ENCODE measurements at regions not wholly inside any gene's neighbourhood (a gene's known extent, or its start where the extent isn't known, plus 50 kb on each side); places are given as distances from the start of the nearest gene placed in this dataset.
"Not testable (repeated sequence)": the region's sequence is repeated elsewhere in the genome, so short reads cannot be mapped to it uniquely, and the experiment has no call there.

GRCh38 chr4:12689457-12689856 is 794.7 kb downstream of the RAB28 start:
- DNase-seq (no peak), ATAC-seq (no peak)
- intact Hi-C loops (cut with micrococcal nuclease), result no loop called here

GRCh38 chr4:12679217-12679616 is 804.9 kb downstream of the RAB28 start:
- ATAC-seq (no peak), DNase-seq (no peak)
- intact Hi-C loops (cut with micrococcal nuclease), result no loop called here

- ATAC-seq (no peak), DNase-seq (no peak)
- intact Hi-C loops (cut with micrococcal nuclease), result no loop called here
These were observed 810.0 kb downstream of the RAB28 start for GRCh38 chr4:12674184-12674583.

GRCh38 chr4:12672303-12672702 is 811.8 kb downstream of the RAB28 start:
- no peak for ATAC-seq
- no peak for DNase-seq
- intact Hi-C loops (cut with micrococcal nuclease), result no loop called here

- intact Hi-C loops (cut with micrococcal nuclease), result no loop called here
- ATAC-seq (no peak), DNase-seq (no peak)
These were observed 826.0 kb downstream of the RAB28 start for GRCh38 chr4:12658146-12658545.

- intact Hi-C loops (cut with micrococcal nuclease), result no loop called here
- ATAC-seq (no peak), DNase-seq (no peak)
These were observed 832.3 kb downstream of the RAB28 start for GRCh38 chr4:12651876-12652275.

- no peak for ATAC-seq
- intact Hi-C loops (cut with micrococcal nuclease), result no loop called here
- no peak for DNase-seq
These were observed 838.4 kb downstream of the RAB28 start for GRCh38 chr4:12645732-12646131.

GRCh38 chr4:12644261-12644660 is 839.9 kb downstream of the RAB28 start:
- ATAC-seq (no peak), DNase-seq (no peak)
- intact Hi-C loops (cut with micrococcal nuclease), result no loop called here

GRCh38 chr4:12636191-12636590 is 847.9 kb downstream of the RAB28 start:
- DNase-seq, result no peak
- ATAC-seq, result no peak
- intact Hi-C loops (cut with micrococcal nuclease), result no loop called here

- ATAC-seq (no peak), DNase-seq (no peak)
- intact Hi-C loops (cut with micrococcal nuclease), result no loop called here
These were observed 848.5 kb downstream of the RAB28 start for GRCh38 chr4:12635629-12636028.

- intact Hi-C loops (cut with micrococcal nuclease), result no loop called here
- ATAC-seq, result peak; percentile 87
- DNase-seq, result peak; percentile 85
These were observed 851.0 kb downstream of the RAB28 start for GRCh38 chr4:12633053-12633651.

GRCh38 chr4:12615822-12616221 is 868.3 kb downstream of the RAB28 start:
- intact Hi-C loops (cut with micrococcal nuclease), result no loop called here
- DNase-seq (no peak), ATAC-seq (no peak)

GRCh38 chr4:12612876-12613275 is 871.3 kb downstream of the RAB28 start:
- intact Hi-C loops (cut with micrococcal nuclease), result no loop called here
- ATAC-seq (no peak), DNase-seq (no peak)

- intact Hi-C loops (cut with micrococcal nuclease), result not testable (repeated sequence)
- peak; percentile 51 for ATAC-seq
- peak; percentile 45 for DNase-seq
These were observed 874.8 kb downstream of the RAB28 start for GRCh38 chr4:12609212-12609875.

- intact Hi-C loops (cut with micrococcal nuclease), result no loop called here
- ATAC-seq, result no peak
- no peak for DNase-seq
These were observed 888.2 kb downstream of the RAB28 start for GRCh38 chr4:12595986-12596385.

- ATAC-seq (no peak), DNase-seq (no peak)
- intact Hi-C loops (cut with micrococcal nuclease), result no loop called here
These were observed 888.7 kb downstream of the RAB28 start for GRCh38 chr4:12595489-12595888.

- ATAC-seq, result no peak
- intact Hi-C loops (cut with micrococcal nuclease), result no loop called here
- no peak for DNase-seq
These were observed 895.6 kb downstream of the RAB28 start for GRCh38 chr4:12588582-12588981.

GRCh38 chr4:12586242-12587006 is 897.7 kb downstream of the RAB28 start:
- no peak for DNase-seq
- ATAC-seq, result no peak
- intact Hi-C loops (cut with micrococcal nuclease), result no loop called here

- intact Hi-C loops (cut with micrococcal nuclease), result no loop called here
- ATAC-seq (no peak), DNase-seq (no peak)
These were observed 899.8 kb downstream of the RAB28 start for GRCh38 chr4:12584116-12584875.

GRCh38 chr4:12583275-12583674 is 900.9 kb downstream of the RAB28 start:
- no peak for ATAC-seq
- intact Hi-C loops (cut with micrococcal nuclease), result no loop called here
- DNase-seq, result no peak
